ENCODE measurements at regions not wholly inside any gene's neighbourhood (a gene's known extent, or its start where the extent isn't known, plus 50 kb on each side); places are given as distances from the start of the nearest gene placed in this dataset.

- Histone ChIP-seq H2BK15ac (ENCODE audit: low read length) (no peak overlapping the region), H2AK5ac (ENCODE audit: low read depth, low read length) (no peak overlapping the region), H4K20me1 (replicated peaks in 1 of 2; ENCODE audit: control insufficient read depth in 1 of 2, insufficient read depth in 2 of 2, low read length in 2 of 2) (no peaks in the 10 kb centered on the region), H3K18ac (ENCODE audit: extremely low read depth, low read length) (no peak overlapping the region), H3K56ac (replicated peaks; ENCODE audit: insufficient read length, low read depth, low read length) (no peak overlapping the region), H3K4me2 (ENCODE audit: insufficient read depth in 1 of 2, low read depth in 2 of 2, low read length in 2 of 2) (no peak overlapping the region), H2AFZ (ENCODE audit: low read length) (no peak overlapping the region), H3K4me3 (ENCODE audit: extremely low read depth in 1 of 4, insufficient read depth in 2 of 4, low read depth in 3 of 4, low read length in 4 of 4) (no peak overlapping the region), H4K91ac (replicated peaks; ENCODE audit: insufficient read length, low read length) (no peak overlapping the region), H3K23me2 (ENCODE audit: low read depth, low read length) (no peaks in the 10 kb centered on the region), H3K9me3 (ENCODE audit: insufficient read depth in 2 of 2, low read depth in 1 of 2, low read length in 1 of 2) (peaks cover 63 to 67% of the 10 kb centered on the region in 2 experiments), H3K4ac (replicated peaks; ENCODE audit: insufficient read length, low read depth, low read length) (no peak overlapping the region), H2BK20ac (ENCODE audit: low read length) (no peak overlapping the region), H3K79me2 (ENCODE audit: control insufficient read depth in 1 of 2, insufficient read depth in 2 of 2, low read length in 2 of 2) (no peaks in the 10 kb centered on the region), H4K8ac (ENCODE audit: extremely low read depth, insufficient read depth, low read length) (no peak overlapping the region; the same call in 1 of the 2 replicates), H3K9ac (replicated peaks in 1 of 4; ENCODE audit: extremely low read depth in 1 of 4, low read depth in 3 of 4, low read length in 3 of 4) (no peak overlapping the region), H3K23ac (ENCODE audit: insufficient read length) (no peak overlapping the region), H2BK12ac (ENCODE audit: low read depth, low read length) (no peak overlapping the region), H2BK5ac (ENCODE audit: low read depth, low read length) (no peak overlapping the region), H3K36me3 (ENCODE audit: control insufficient read depth in 2 of 4, insufficient read depth in 4 of 4, low read length in 3 of 4) (peaks cover 0 to 3% (median 0%) of the 10 kb centered on the region in 4 experiments; a peak in 1 of 8 replicates), H3K27me3 (replicated peaks in 1 of 4; ENCODE audit: control insufficient read depth in 3 of 4, extremely low read depth in 1 of 4, insufficient read depth in 3 of 4, low read length in 3 of 4) (no peaks in the 10 kb centered on the region), H3K79me1 (ENCODE audit: low read depth, low read length) (no peaks in the 10 kb centered on the region), H4K5ac (ENCODE audit: insufficient read length, low read depth, low read length) (no peak overlapping the region), H3K27ac (ENCODE audit: low read depth, low read length) (no peak overlapping the region), H3K4me1 (replicated peaks in 1 of 4; ENCODE audit: control insufficient read depth in 3 of 4, insufficient read depth in 4 of 4, low read length in 3 of 4) (no peaks in the 10 kb centered on the region), H3K14ac (ENCODE audit: insufficient read length) (no peak overlapping the region), H2BK120ac (replicated peaks; ENCODE audit: low read depth, low read length) (no peak overlapping the region)
- POLR2A ChIA-PET (ENCODE audit: partially characterized antibody) = no interaction called here
- TF ChIP-seq TBP (IDR thresholded peaks at IDR 0.05; ENCODE audit: low read depth, low read length) (no peak), CBX8 (IDR thresholded peaks at IDR 0.05; ENCODE audit: borderline replicate concordance, low read depth, low read length) (no peak), KDM1A (IDR thresholded peaks at IDR 0.05; ENCODE audit: borderline replicate concordance, low read length) (no peak), EZH2 (IDR thresholded peaks at IDR 0.05; ENCODE audit: low read depth, low read length, severe bottlenecking) (no peak), SIN3A (conservative IDR thresholded peaks at IDR 0.05 in 1 of 2, IDR thresholded peaks at IDR 0.05 in 1 of 2; ENCODE audit: low read depth in 1 of 2, low read length in 2 of 2) (no peak), JUN (IDR thresholded peaks at IDR 0.05; ENCODE audit: low read depth, low read length) (no peak), RXRA (IDR thresholded peaks at IDR 0.05; ENCODE audit: insufficient read depth, low read depth, low read length) (no peak), TAF1 (IDR thresholded peaks at IDR 0.05; ENCODE audit: low read depth, low read length) (no peak), TCF12 (IDR thresholded peaks at IDR 0.05; ENCODE audit: low read depth, low read length) (no peak), BACH1 (IDR thresholded peaks at IDR 0.05; ENCODE audit: low read length) (no peak), NANOG (IDR thresholded peaks at IDR 0.05; ENCODE audit: insufficient read depth, low read depth, low read length, poor library complexity, severe bottlenecking) (no peak), KDM5A (IDR thresholded peaks at IDR 0.05; ENCODE audit: low read length) (no peak), BRCA1 (IDR thresholded peaks at IDR 0.05; ENCODE audit: low read depth, low read length) (no peak)
- CTCF ChIA-PET (ENCODE audit: partially characterized antibody) = no interaction called here
- WGBS, 2 experiments (ENCODE audit: extremely low coverage in 1 of 2, insufficient coverage in 1 of 2, insufficient read length in 1 of 2, insufficient replicate concordance in 2 of 2, low coverage in 1 of 2, low lambda C conversion rate in 2 of 2, missing lambda C conversion rate in 1 of 2) = 91% methylated on average over 12 of the region's 12 CpGs; no CpG with 5 or more reads in 1 of the 2 experiments
- DNase-seq (ENCODE audit: low read depth in 1 of 2, low spot score in 2 of 2) (no peak), FAIRE-seq (no peak)
These were observed 136.2 kb upstream of the ANKRD30A start for GRCh38 chr10:36989233-36989632.
